GM12801 (cell line): ENCODE measurements at regions not wholly inside any gene's neighbourhood (a gene's known extent, or its start where the extent isn't known, plus 50 kb on each side); places are given as distances from the start of the nearest gene placed in this dataset.

Source experiments
- CTCF ChIP-seq: IDR thresholded peaks from one replicate; pipeline ENCODE4 v1.5.1; 2011; ENCODE audit warnings: control low read depth; ENCODE audit not compliant: insufficient read length; ENCODE audit errors: extremely low read depth

- no peak for TF ChIP-seq CTCF
These were observed 52.3 kb upstream of the KLF3 start for GRCh38 chr4:38611676-38612075.

DNA sequence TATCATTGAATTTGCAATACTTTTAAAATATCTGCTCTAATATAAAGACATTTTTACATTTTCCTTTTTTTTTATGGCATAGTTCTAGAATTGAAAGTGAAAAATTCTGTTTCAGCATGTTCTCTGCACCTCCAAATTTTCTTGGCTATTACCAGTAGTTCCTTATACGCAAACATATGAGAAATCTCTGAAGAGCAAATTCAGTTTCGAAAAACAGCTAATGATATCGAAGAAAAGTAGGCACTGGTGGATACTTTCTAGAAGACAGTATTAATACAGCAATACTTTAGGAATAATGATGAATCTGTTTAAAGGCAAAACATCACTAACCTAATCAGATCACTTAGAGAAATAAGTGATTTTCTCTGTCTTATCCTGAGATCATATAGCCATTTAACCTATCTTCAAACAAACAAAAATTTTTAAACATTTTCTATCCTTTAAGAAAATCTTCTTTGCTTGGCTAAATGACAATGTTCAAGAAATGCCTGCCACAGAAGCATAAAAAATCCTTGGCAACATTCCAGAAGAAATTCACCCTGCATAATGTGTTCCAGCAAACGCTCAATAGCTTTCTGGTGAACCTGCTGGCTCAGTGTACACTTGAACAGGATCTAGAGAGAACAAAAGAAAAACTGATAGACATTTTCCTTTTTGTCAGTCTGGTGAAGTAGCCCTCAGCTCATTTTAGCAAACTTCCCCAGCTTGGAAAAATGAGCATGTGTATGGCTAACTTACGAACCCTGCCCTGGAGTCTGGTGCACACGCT lies 51.2 kb upstream of the KLF3 start:
- no peak for TF ChIP-seq CTCF
